Neural cell (in vitro differentiated cells): ENCODE measurements at regions not wholly inside any gene's neighbourhood (a gene's known extent, or its start where the extent isn't known, plus 50 kb on each side); places are given as distances from the start of the nearest gene placed in this dataset.

ENCODE experiments used
- H2AFZ ChIP-seq: fragments of 200-600, 300-800 bp; sonication (generic), shearing (Covaris generic); 2 replicates; pipeline ENCODE4 v1.6.0; 2014; ENCODE audit warnings: low read depth, mild to moderate bottlenecking, antibody characterized with exemption, low read length, moderate library complexity
- H3F3A ChIP-seq: fragments of 200-600 bp; shearing (Covaris generic); 2 replicates; pipeline ENCODE4 v1.6.1; 2016; ENCODE audit warnings: mild to moderate bottlenecking, moderate library complexity, mixed read lengths, antibody characterized with exemption, low read length; ENCODE audit not compliant: insufficient read depth, poor library complexity, severe bottlenecking
- H3K27ac ChIP-seq: fragments of 200-600, 300-800 bp; sonication (generic), shearing (Covaris generic); 2 replicates; pipeline ENCODE4 v1.5.1; 2014; ENCODE audit warnings: mild to moderate bottlenecking, low read length, moderate library complexity
- H3K27me3 ChIP-seq: fragments of 300-800, 200-600 bp; sonication (generic), shearing (Covaris generic); 2 replicates; pipeline ENCODE4 v1.6.0; 2014; ENCODE audit warnings: mild to moderate bottlenecking, low read depth, low read length, moderate library complexity; ENCODE audit not compliant: insufficient read depth
- H3K36me3 ChIP-seq: fragments of 300-800, 200-600 bp; sonication (generic), shearing (Covaris generic); 2 replicates; pipeline ENCODE4 v1.5.1; 2014; ENCODE audit warnings: mild to moderate bottlenecking, antibody characterized with exemption, low read length, moderate library complexity; ENCODE audit not compliant: insufficient read depth
- H3K4me2 ChIP-seq: fragments of 300-800, 200-600 bp; sonication (generic), shearing (Covaris generic); 2 replicates; pipeline ENCODE4 v1.6.0; 2014; ENCODE audit warnings: mild to moderate bottlenecking, low read length
- H3K4me3 ChIP-seq: fragments of 300-800, 200-600 bp; sonication (generic), shearing (Covaris generic); 2 replicates; pipeline ENCODE4 v1.5.1; 2014; ENCODE audit warnings: mild to moderate bottlenecking, low read length, moderate library complexity
- H3K79me2 ChIP-seq: fragments of 200-600 bp; shearing (Covaris generic); replicated peaks from 2 replicates; pipeline ENCODE4 v1.6.0; 2014; ENCODE audit warnings: mild to moderate bottlenecking, low read length, moderate library complexity; ENCODE audit not compliant: insufficient read depth
- H3K9ac ChIP-seq: fragments of 300-800, 200-600 bp; sonication (generic), shearing (Covaris generic); 2 replicates; pipeline ENCODE4 v1.6.1; 2016; ENCODE audit warnings: mild to moderate bottlenecking, low read length, mixed read lengths
- H3K9me2 ChIP-seq: fragments of 200-600 bp; shearing (Covaris generic); 2 replicates; pipeline ENCODE4 v1.6.1; 2016; ENCODE audit warnings: mild to moderate bottlenecking, low read length, mixed read lengths; ENCODE audit not compliant: insufficient read depth
- H3K9me3 ChIP-seq: fragments of 200-600, 300-800 bp; sonication (generic), shearing (Covaris generic); 2 replicates; pipeline ENCODE4 v1.6.1; 2016; ENCODE audit warnings: mild to moderate bottlenecking, mixed run types, low read length, moderate library complexity, mixed read lengths
- H4K20me1 ChIP-seq: fragments of 200-600 bp; shearing (Covaris generic); 2 replicates; pipeline ENCODE4 v1.6.1; 2016; ENCODE audit warnings: mild to moderate bottlenecking, mixed run types; ENCODE audit not compliant: insufficient read depth
- EP300 ChIP-seq: fragments of 450-650 bp; conservative IDR thresholded peaks from 2 replicates; pipeline ENCODE4 v1.6.1; 2014; ENCODE audit warnings: antibody characterized with exemption, mild to moderate bottlenecking, moderate library complexity; ENCODE audit not compliant: poor library complexity, severe bottlenecking
- EZH2 ChIP-seq: fragments of 200-600, 300-800 bp; shearing (Covaris generic), sonication (generic); IDR thresholded peaks from 2 replicates; pipeline ENCODE4 v1.6.1; 2014; ENCODE audit warnings: antibody characterized with exemption, low read length, borderline replicate concordance, mild to moderate bottlenecking; ENCODE audit not compliant: insufficient read depth, poor library complexity, severe bottlenecking
- MXI1 ChIP-seq: fragments of 450-650 bp; conservative IDR thresholded peaks from 2 replicates; pipeline ENCODE4 v1.6.1; 2014; ENCODE audit warnings: antibody characterized with exemption, mild to moderate bottlenecking; ENCODE audit not compliant: poor library complexity, severe bottlenecking
- POLR2AphosphoS5 ChIP-seq: IDR thresholded peaks from 2 replicates; pipeline ENCODE4 v1.6.1; 2012
- RAD21 ChIP-seq: fragments of 450-650 bp; conservative IDR thresholded peaks from 2 replicates; pipeline ENCODE4 v1.6.1; 2014; ENCODE audit warnings: antibody characterized with exemption, mild to moderate bottlenecking, moderate library complexity
- REST ChIP-seq: IDR thresholded peaks from 2 replicates; pipeline ENCODE4 v1.6.1; 2012; ENCODE audit warnings: borderline replicate concordance
- SMC3 ChIP-seq: fragments of 450-650 bp; conservative IDR thresholded peaks from 2 replicates; pipeline ENCODE4 v1.6.1; 2014; ENCODE audit warnings: antibody characterized with exemption, mild to moderate bottlenecking, moderate library complexity; ENCODE audit not compliant: poor library complexity
- TAF1 ChIP-seq: IDR thresholded peaks from 2 replicates; pipeline ENCODE4 v1.6.1; 2012; ENCODE audit warnings: low read depth
- TF ChIP-seq, protein P1 (sequence below): fragments of 450-650 bp; IDR thresholded peaks from 2 replicates; pipeline ENCODE4 v1.5.1; 2014; ENCODE audit warnings: antibody characterized with exemption, mild to moderate bottlenecking, moderate library complexity; ENCODE audit not compliant: poor library complexity, severe bottlenecking

DNA sequence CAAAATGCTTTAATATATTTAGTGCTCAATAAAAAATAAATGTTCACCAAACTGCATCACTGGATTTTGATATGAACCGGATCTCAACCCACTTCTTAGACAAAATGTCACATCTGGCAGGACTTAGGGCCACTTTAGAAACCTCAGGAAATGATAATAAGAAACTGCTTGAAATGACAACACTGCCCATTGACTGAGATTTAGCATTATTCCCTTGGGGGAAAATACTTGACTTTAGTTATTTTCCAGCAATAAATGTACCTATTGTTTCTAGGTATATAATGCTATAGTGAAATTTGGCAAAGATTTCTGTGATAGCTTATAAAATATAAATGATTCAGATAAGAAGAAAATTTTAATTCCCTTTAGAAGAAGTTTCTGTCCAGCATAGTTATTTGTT lies 195.1 kb downstream of the ICOS start:
- Histone ChIP-seq H3K4me2 (no peak overlapping the region), H3K27me3 (no peaks in the 10 kb centered on the region), H3F3A (no peaks in the 10 kb centered on the region), H3K4me3 (no peak overlapping the region), H4K20me1 (no peaks in the 10 kb centered on the region), H3K36me3 (no peaks in the 10 kb centered on the region), H3K79me2 (no peaks in the 10 kb centered on the region), H2AFZ (no peak overlapping the region), H3K9me2 (no peaks in the 10 kb centered on the region), H3K27ac (no peak overlapping the region), H3K9me3 (no peaks in the 10 kb centered on the region), H3K9ac (no peak overlapping the region)
- no peak for TF ChIP-seq TAF1
- no peak for TF ChIP-seq EZH2
- no peak for TF ChIP-seq REST
- TF ChIP-seq MXI1 = no peak

DNA sequence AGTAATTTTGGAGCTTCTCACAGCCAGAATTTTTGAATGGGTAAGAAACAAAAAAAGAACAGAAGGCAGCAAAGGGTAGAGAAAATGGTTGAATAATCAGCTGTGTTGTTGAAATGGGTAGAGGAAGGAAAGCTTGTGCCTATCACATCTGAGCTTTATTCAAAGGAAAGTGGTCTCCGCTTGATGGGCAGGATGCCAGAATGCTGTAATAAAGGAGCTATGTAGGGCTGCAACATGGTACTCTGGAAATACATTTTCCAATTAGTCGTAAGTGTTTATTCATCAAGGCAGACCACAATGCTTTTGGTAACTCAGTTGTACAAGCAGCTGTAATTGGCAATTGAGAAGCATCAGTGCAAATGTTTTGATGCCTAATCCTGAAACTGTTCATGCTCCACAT lies 196.9 kb downstream of the ICOS start:
- H3K4me3 ChIP-seq = no peak overlapping the region
- no peak overlapping the region for H3K4me2 ChIP-seq
- no peaks in the 10 kb centered on the region for H3F3A ChIP-seq
- H3K27me3 ChIP-seq = no peaks in the 10 kb centered on the region
- H3K9me3 ChIP-seq = no peaks in the 10 kb centered on the region
- no peak overlapping the region for H3K9ac ChIP-seq
- no peaks in the 10 kb centered on the region for H4K20me1 ChIP-seq
- no peaks in the 10 kb centered on the region for H3K79me2 ChIP-seq
- no peak overlapping the region for H2AFZ ChIP-seq
- H3K36me3 ChIP-seq = no peaks in the 10 kb centered on the region
- TF ChIP-seq MXI1 = no peak
- TF ChIP-seq EP300 = no peak
- TF ChIP-seq SMC3 = no peak
- H3K9me2 ChIP-seq = no peaks in the 10 kb centered on the region
- H3K27ac ChIP-seq = no peak overlapping the region

DNA sequence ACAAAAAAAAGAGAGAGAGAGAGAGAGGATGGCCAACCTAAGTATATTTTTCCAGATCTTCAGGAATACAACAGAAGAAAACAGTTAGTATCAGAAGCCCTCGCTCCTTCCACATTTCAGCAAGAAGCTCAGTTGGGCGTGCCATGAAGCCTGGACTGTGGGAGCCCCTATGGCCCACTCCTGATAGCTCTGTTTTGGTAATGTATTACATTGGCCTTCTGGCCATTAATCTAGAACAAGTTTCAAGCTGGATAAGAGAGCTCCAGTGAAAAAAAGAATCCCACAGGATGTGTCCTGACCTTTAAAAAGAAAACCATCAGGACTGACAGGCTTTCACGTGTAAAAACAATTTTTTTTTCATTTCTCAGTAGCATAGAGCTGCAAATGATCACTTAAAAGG lies 197.9 kb downstream of the ICOS start:
- Histone ChIP-seq H2AFZ (no peak overlapping the region), H3K9me3 (no peaks in the 10 kb centered on the region), H3K9me2 (no peaks in the 10 kb centered on the region), H4K20me1 (no peaks in the 10 kb centered on the region), H3K27ac (no peak overlapping the region), H3K36me3 (no peaks in the 10 kb centered on the region), H3K4me2 (no peak overlapping the region), H3K27me3 (no peaks in the 10 kb centered on the region), H3K9ac (no peak overlapping the region), H3K79me2 (no peaks in the 10 kb centered on the region), H3K4me3 (no peak overlapping the region), H3F3A (no peaks in the 10 kb centered on the region)
- TF ChIP-seq EP300 (no peak), EZH2 (no peak), RAD21 (no peak), TAF1 (no peak), MXI1 (no peak), REST (no peak), SMC3 (no peak), POLR2AphosphoS5 (no peak)
- TF ChIP-seq, protein P1, sequence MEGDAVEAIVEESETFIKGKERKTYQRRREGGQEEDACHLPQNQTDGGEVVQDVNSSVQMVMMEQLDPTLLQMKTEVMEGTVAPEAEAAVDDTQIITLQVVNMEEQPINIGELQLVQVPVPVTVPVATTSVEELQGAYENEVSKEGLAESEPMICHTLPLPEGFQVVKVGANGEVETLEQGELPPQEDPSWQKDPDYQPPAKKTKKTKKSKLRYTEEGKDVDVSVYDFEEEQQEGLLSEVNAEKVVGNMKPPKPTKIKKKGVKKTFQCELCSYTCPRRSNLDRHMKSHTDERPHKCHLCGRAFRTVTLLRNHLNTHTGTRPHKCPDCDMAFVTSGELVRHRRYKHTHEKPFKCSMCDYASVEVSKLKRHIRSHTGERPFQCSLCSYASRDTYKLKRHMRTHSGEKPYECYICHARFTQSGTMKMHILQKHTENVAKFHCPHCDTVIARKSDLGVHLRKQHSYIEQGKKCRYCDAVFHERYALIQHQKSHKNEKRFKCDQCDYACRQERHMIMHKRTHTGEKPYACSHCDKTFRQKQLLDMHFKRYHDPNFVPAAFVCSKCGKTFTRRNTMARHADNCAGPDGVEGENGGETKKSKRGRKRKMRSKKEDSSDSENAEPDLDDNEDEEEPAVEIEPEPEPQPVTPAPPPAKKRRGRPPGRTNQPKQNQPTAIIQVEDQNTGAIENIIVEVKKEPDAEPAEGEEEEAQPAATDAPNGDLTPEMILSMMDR = no peak
